ENCODE measurements at regions not wholly inside any gene's neighbourhood (a gene's known extent, or its start where the extent isn't known, plus 50 kb on each side); places are given as distances from the start of the nearest gene placed in this dataset.

GRCh38 chr1:192904438-192904895 lies 95.6 kb downstream of the RGS2 start:
- no peak overlapping the region for H3K9ac ChIP-seq (ENCODE audit: low read length)
- no peaks in the 10 kb centered on the region for H3F3A ChIP-seq (ENCODE audit: insufficient read depth, low read length, poor library complexity, severe bottlenecking)
- no peaks in the 10 kb centered on the region for H3K79me2 ChIP-seq (replicated peaks; ENCODE audit: insufficient read depth, low read length)
- H4K20me1 ChIP-seq (ENCODE audit: insufficient read depth): no peaks in the 10 kb centered on the region
- no peak overlapping the region for H3K4me2 ChIP-seq (ENCODE audit: low read length)
- no peak overlapping the region for H2AFZ ChIP-seq (ENCODE audit: low read depth, low read length)
- no peaks in the 10 kb centered on the region for H3K36me3 ChIP-seq (ENCODE audit: insufficient read depth, low read length)
- H3K9me3 ChIP-seq (ENCODE audit: low read length): no peaks in the 10 kb centered on the region
- no peaks in the 10 kb centered on the region for H3K27me3 ChIP-seq (ENCODE audit: insufficient read depth, low read depth, low read length)
- no peaks in the 10 kb centered on the region for H3K9me2 ChIP-seq (ENCODE audit: insufficient read depth, low read length)
- no peak overlapping the region for H3K27ac ChIP-seq (ENCODE audit: low read length)
- H3K4me3 ChIP-seq (ENCODE audit: low read length): no peak overlapping the region
- TF ChIP-seq RAD21 (conservative IDR thresholded peaks at IDR 0.05) (no peak), EP300 (conservative IDR thresholded peaks at IDR 0.05; ENCODE audit: poor library complexity, severe bottlenecking) (no peak), CTCF (IDR thresholded peaks at IDR 0.05; ENCODE audit: poor library complexity, severe bottlenecking) (no peak), TAF1 (IDR thresholded peaks at IDR 0.05; ENCODE audit: low read depth) (no peak), MXI1 (conservative IDR thresholded peaks at IDR 0.05; ENCODE audit: poor library complexity, severe bottlenecking) (no peak), EZH2 (IDR thresholded peaks at IDR 0.05; ENCODE audit: borderline replicate concordance, insufficient read depth, low read length, poor library complexity, severe bottlenecking) (no peak), POLR2AphosphoS5 (IDR thresholded peaks at IDR 0.05) (no peak), SMC3 (conservative IDR thresholded peaks at IDR 0.05; ENCODE audit: poor library complexity) (no peak)
- TF ChIP-seq, protein P1, sequence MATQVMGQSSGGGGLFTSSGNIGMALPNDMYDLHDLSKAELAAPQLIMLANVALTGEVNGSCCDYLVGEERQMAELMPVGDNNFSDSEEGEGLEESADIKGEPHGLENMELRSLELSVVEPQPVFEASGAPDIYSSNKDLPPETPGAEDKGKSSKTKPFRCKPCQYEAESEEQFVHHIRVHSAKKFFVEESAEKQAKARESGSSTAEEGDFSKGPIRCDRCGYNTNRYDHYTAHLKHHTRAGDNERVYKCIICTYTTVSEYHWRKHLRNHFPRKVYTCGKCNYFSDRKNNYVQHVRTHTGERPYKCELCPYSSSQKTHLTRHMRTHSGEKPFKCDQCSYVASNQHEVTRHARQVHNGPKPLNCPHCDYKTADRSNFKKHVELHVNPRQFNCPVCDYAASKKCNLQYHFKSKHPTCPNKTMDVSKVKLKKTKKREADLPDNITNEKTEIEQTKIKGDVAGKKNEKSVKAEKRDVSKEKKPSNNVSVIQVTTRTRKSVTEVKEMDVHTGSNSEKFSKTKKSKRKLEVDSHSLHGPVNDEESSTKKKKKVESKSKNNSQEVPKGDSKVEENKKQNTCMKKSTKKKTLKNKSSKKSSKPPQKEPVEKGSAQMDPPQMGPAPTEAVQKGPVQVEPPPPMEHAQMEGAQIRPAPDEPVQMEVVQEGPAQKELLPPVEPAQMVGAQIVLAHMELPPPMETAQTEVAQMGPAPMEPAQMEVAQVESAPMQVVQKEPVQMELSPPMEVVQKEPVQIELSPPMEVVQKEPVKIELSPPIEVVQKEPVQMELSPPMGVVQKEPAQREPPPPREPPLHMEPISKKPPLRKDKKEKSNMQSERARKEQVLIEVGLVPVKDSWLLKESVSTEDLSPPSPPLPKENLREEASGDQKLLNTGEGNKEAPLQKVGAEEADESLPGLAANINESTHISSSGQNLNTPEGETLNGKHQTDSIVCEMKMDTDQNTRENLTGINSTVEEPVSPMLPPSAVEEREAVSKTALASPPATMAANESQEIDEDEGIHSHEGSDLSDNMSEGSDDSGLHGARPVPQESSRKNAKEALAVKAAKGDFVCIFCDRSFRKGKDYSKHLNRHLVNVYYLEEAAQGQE (IDR thresholded peaks at IDR 0.05; ENCODE audit: borderline replicate concordance): no peak

DNA sequence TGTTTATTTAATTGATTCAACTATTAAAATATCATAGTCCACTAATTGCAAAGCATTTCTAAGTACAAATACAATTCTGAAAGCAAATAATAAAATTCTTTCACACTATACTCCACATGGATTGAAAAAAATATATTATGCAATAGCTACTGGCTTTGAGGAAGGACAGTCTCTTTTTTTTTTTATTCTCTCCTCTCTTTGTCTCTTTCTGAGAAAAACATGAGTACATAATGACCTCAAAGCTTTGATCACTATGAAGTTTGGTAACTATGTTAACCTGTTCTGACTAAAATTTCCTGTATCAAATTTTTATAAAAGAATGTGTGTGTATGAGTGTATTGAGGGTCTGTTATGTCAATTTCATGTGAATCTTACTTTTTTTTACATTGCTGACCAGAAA lies 96.2 kb downstream of the RGS2 start:
- H3K27me3 ChIP-seq (ENCODE audit: insufficient read depth, low read depth, low read length): no peaks in the 10 kb centered on the region
- H3F3A ChIP-seq (ENCODE audit: insufficient read depth, low read length, poor library complexity, severe bottlenecking): no peaks in the 10 kb centered on the region
- no peak overlapping the region for H3K4me2 ChIP-seq (ENCODE audit: low read length)
- H3K9me3 ChIP-seq (ENCODE audit: low read length): no peaks in the 10 kb centered on the region
- H4K20me1 ChIP-seq (ENCODE audit: insufficient read depth): no peaks in the 10 kb centered on the region
- H3K9me2 ChIP-seq (ENCODE audit: insufficient read depth, low read length): no peaks in the 10 kb centered on the region
- no peaks in the 10 kb centered on the region for H3K79me2 ChIP-seq (replicated peaks; ENCODE audit: insufficient read depth, low read length)
- no peak overlapping the region for H3K9ac ChIP-seq (ENCODE audit: low read length)
- no peaks in the 10 kb centered on the region for H3K36me3 ChIP-seq (ENCODE audit: insufficient read depth, low read length)
- no peak overlapping the region for H2AFZ ChIP-seq (ENCODE audit: low read depth, low read length)
- H3K4me3 ChIP-seq (ENCODE audit: low read length): no peak overlapping the region
- TF ChIP-seq, protein P1 (IDR thresholded peaks at IDR 0.05; ENCODE audit: borderline replicate concordance): no peak
- no peak for TF ChIP-seq EP300 (conservative IDR thresholded peaks at IDR 0.05; ENCODE audit: poor library complexity, severe bottlenecking)
- no peak for TF ChIP-seq MXI1 (conservative IDR thresholded peaks at IDR 0.05; ENCODE audit: poor library complexity, severe bottlenecking)
- no peak for TF ChIP-seq EZH2 (IDR thresholded peaks at IDR 0.05; ENCODE audit: borderline replicate concordance, insufficient read depth, low read length, poor library complexity, severe bottlenecking)
- no peak for TF ChIP-seq POLR2AphosphoS5 (IDR thresholded peaks at IDR 0.05)
- no peak for TF ChIP-seq SMC3 (conservative IDR thresholded peaks at IDR 0.05; ENCODE audit: poor library complexity)
- no peak for TF ChIP-seq RAD21 (conservative IDR thresholded peaks at IDR 0.05)
- no peak for TF ChIP-seq CTCF (IDR thresholded peaks at IDR 0.05; ENCODE audit: poor library complexity, severe bottlenecking)
- no peak for TF ChIP-seq TAF1 (IDR thresholded peaks at IDR 0.05; ENCODE audit: low read depth)
- H3K27ac ChIP-seq (ENCODE audit: low read length): no peak overlapping the region
